Activated gamma-delta T cell (primary cell): ENCODE measurements at regions not wholly inside any gene's neighbourhood (a gene's known extent, or its start where the extent isn't known, plus 50 kb on each side); places are given as distances from the start of the nearest gene placed in this dataset.
A peak's percentile ranks its signal among the peaks of the same experiment; 100 is the strongest.

ENCODE experiments used
- DNase-seq: peaks from one replicate; lab custom pipeline; 2025; lab: John Stamatoyannopoulos, UW

DNA sequence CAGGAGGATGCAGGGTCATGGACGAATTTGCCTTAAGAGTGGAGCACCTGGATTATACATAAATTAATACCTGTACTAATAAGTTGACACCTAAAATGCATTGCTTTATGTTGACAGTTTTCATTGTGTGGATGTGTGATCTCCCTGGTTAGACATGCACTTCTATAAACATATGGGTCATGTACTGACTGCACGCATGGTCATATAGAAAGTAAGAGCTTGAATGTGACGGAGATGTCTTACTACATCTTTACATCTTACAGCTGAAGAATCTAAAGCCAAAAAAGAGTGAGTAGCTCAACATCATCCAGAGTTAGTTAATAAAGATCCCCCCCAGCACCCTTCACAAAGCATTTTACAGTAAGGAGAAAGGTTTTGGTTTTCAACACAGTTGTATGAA lies 408.4 kb upstream of the JARID2 start:
- DNase-seq: no peak

DNA sequence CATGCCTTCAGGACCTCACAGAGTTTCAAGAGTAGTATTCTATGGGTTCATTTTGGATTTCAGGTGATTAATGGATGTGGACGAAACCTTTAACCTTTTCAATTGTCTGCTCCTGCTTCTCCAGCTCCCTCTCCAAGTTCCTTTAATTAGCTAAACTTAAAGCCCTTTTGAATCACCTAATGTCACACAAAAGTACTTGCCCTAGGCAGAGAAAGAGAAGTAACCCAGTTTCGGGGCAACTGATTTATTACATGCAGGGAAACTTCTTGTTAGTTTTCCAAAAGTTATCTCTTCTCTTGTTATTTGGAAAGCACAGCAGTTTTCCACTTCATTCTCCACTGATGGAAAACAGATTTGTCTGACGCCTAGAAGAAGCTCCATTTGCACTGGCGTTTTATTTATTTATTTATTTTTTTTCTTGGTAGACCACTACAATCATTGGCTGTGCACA lies 407.7 kb upstream of the JARID2 start:
- no peak for DNase-seq

DNA sequence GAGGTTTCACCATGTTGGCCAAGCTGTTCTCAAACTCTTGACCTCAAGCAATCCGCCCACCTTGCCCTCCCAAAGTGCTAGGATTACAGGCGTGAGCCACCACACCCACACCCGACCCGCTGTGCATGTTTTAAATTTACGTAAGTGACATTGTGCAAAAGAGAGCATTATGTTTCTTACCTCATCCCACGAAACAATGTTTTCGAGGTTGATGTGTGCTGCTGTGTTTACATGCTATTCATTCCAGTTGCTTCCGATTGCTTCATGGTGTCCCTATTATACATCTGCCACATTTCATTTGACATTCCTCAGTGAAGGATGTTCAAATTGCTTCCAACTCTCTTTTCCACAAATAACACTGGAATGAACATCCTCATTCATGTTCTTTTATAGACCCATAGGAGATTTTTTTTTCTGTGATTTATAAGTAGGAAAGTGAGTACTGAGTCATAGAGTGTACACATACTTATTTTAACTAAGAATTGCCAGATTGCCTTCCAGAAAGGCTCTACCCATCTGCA lies 403.9 kb upstream of the JARID2 start:
- no peak for DNase-seq

DNA sequence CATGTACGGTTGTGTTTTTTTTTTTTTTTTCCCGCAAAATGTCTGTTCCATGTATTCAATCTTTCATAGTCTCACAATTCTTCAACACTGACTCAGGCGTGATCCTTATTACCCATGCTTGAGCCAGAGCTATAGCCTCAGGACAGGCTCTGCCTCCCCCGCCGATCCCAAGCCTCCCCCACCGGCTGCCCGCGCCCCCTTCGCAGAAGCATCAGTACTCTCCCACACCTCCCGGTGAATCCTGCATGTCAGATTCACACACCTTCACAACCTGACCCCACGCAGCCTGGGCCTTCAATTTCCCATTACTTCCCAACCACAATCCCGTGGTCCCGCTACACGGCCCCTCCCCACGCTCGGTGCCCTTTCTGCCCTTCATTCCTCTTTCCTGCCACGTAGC lies 401.5 kb upstream of the JARID2 start:
- DNase-seq: no peak

GRCh38 chr6:14848019-14848418 lies 397.9 kb upstream of the JARID2 start:
- DNase-seq: no peak

DNA sequence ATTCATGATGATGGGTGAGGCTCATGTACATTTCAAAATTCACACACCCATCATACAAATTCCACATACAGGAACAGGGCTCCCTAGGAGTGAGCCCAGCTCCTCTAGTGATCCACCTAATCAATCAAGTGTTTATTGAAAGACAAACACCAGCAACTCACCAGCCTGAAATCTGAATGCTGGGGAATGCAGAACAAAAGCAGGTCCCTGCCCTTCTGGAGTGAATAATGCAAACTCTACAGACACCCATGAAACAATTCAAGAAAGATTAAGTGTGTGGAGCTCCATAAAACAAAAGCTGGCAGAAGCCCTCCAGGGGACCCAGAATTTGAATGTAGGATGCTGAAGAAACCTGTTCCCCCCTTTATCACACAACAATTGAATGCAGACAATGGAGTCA lies 396.7 kb upstream of the JARID2 start:
- no peak for DNase-seq

DNA sequence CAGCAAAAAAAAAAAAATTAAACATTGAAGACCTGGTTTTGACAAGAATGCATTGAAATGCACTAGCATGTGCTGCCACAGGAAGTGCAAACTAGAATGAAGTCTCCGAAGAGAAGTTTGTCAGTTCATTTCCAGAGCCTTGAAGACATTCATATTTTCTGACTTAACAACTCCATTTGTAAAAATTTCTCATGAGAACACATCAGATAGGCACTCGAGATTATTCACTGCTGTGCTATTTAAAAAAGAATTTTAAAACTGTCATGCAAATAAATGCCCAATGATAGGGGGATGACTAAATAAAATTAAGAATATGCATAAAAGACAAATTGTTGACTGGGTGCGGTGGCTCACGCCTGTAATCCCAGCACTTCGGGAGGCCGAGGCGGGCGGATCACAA lies 394.6 kb upstream of the JARID2 start:
- no peak for DNase-seq

GRCh38 chr6:14852375-14852774 lies 393.5 kb upstream of the JARID2 start:
- DNase-seq: no peak

DNA sequence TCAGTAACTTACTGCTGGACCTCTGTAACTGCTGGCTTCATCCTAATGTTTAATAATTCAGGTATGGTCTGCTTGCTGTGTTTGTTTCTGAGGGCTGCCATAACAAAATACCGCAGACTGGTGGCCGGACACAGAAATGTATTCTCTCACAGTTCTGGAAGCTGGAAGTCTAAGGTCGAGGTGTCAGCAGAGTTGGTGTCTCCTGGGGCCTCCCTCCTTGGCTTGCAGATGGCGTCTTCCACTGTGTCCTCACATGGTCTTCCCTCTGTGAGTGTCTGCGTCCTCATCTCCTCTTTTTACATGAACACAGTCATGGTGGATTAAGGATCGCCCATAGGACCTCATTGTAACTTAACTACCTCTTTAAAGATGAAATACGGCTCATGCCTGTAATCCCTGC lies 389.7 kb upstream of the JARID2 start:
- DNase-seq: no peak

- DNase-seq: peak; percentile 25
Measured at GRCh38 chr6:14857001-14857400, 388.9 kb upstream of the JARID2 start.

GRCh38 chr6:14857501-14857900 lies 388.4 kb upstream of the JARID2 start:
- peak; percentile 77 for DNase-seq

DNA sequence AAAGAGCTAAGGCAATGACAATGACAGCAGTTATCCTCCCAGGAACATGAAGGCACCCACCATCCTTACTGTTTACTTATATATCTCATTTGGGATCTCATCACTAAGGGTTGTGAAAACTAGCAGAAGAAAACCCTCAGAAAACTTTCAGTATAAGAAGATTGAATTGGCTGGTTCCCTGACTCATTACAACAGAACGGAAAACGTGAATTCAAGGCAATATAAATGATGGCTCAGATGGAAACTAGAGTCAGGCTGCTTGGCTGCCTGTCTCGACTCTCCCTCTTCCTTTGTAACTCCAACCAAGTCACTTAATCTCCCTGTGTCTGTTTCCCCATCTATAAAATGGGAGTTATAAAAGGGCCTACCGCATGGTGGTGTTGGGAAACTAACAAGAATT lies 387.1 kb upstream of the JARID2 start:
- no peak for DNase-seq

GRCh38 chr6:14860774-14861173 lies 385.1 kb upstream of the JARID2 start:
- no peak for DNase-seq

GRCh38 chr6:14861491-14861943 lies 384.4 kb upstream of the JARID2 start:
- DNase-seq: no peak

GRCh38 chr6:14862845-14863244 lies 383.0 kb upstream of the JARID2 start:
- no peak for DNase-seq

DNA sequence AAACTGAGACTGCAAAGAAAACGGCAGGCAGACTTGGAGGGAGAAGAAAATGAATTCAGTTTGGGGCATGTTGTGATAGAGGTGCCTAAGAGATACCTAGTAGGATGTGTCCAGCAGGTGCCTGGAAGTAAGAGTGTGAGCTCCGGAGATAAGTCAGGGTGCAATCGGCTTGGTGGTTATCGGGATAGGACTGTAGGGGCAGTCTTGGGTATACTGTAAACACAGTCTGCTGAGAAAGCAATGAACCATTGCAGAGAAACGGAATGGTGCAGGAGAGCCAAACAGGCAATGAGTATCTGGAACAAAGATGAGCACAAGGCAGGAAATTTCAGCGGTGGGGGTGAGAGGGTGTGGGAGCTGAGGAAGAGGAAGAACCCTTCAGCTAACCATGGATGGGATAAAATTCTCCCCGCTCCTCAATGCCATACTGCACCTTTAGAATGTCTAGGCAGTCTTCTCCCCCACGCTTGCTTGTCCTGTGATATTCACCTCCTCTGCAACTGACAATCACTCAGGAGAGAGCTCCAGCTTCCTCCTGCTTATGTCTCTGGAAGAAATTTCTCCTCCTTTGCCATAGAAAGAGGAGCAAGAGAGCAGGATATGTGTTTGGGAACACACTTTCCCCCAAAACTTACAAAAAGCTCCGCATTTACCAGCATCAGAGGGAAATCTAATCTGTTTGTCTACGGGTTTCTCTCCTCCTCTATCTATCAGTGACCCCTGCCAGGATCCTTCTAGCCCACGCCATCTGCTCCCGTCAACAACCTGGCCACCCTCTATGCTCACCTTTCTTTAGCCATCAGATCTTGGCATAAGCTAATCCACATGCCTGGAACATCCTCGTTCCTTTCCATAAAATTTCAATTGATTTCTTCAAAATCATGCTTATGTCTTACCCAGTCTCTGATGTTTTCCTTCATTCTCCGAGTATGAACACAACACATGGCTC lies 381.7 kb upstream of the JARID2 start:
- no peak for DNase-seq

- no peak for DNase-seq
Measured at GRCh38 chr6:14865531-14866100, 380.3 kb upstream of the JARID2 start.

DNA sequence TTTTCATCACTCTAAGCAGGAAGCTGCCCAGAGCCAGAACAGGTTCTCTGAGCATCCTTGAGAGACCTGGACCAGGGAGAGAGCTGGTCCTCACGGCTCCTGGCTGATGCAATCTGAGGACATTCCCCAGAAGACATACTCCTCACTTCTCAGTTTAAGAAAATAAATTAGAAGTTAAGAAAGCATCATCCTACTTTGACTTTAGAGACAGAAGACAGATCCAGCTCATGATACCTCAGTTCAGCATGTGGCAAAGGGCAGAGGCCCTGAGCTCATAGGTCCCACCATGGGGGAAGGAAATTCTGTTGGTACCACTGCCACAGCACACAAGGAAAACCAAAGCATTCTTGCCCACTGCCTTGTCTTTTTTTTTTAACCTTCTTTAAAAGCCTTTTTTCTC lies 378.1 kb upstream of the JARID2 start:
- no peak for DNase-seq

DNA sequence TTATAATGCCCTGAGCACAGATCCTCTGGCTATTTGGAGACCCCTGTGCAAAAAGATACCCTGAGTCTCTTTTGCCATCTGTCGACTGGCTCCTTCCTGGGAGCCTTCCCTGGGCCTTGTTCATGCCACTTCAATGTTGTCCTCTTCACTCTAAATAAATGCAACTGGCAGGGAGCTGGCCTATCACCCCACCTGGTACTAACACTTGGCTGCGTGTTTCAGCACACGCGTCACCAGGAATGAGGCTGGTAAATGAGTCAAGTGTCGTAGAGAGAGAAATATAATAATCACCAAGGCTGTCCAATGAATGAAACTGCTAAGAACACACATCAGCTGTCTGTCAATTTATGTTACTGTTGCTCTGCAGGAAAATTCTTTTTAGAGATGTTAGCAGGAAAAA lies 374.6 kb upstream of the JARID2 start:
- no peak for DNase-seq

DNA sequence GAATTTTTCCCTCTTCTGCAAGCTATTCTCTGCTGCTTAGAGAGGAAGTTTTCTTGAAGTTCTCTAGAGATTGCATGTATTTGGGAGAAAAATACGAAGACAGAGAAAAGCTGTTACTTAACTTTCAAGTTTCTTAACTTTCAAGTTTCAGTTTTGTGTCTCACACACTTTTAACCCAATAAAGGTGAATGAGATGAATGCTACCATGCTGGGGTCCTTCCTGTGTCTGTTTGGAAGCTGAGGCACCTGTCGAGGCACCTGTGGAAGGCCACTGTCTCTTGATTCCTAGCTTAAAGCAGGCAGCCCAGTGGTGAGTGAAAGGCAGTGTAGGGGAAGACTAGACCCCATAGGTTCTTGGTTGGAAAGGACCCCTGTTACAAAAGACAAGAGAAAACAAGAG lies 372.8 kb upstream of the JARID2 start:
- no peak for DNase-seq

DNA sequence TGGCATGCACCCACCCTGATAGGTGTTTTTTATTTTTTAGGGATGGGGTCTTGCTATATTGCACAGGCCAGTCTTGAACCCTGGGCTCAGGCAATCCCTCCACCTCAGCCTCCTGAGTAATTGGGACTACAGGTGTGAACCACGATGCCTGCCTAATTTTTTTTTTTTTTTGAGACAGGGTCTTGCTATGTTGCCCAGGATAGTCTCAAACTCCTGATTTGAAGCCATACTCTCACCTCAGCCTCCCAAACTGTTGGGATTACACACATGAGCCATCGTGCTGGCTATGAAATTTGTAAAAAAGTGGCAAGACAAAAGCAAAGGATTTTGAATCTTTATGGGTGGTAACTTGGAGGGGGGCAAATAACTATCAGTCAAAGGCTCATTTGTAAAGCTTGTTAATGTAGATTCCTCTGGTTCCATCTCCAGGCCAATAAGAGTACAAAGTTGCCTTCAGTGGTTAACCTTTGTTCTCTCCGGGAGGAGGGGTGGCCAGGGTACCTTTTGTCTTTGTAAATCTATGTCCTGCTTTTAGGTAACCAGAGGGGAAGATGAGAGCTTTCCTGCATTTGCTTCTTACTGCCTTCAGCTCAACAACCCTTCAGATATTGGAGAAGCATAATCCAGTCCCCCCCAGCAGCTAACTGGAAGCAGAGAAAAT lies 372.0 kb upstream of the JARID2 start:
- DNase-seq: no peak

DNA sequence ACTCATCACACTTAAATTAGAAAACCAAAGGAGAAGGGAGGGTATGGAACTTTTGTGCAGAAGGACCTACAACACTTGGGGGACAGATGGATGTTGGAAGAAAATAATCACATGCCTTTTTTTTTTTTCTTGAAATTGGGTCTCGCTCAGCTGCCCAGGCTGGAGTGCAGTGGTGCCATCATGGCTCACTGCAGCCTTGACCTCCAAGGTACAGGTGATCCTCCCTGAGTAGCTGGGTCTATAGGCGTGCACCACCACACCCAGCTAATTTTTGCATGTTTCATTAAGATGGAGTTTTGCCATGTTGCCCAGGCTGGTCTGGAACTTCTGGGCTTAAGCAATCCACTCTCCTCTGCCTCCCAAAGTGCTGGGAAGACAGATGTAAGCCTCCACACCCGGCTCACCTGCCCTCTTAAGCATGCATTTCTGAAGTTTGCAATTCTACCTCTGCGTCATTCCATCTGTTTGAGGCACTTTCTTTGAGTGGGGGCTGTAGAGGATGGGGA lies 370.8 kb upstream of the JARID2 start:
- DNase-seq: no peak
